H1 (cell line): ENCODE measurements at regions not wholly inside any gene's neighbourhood (a gene's known extent, or its start where the extent isn't known, plus 50 kb on each side); places are given as distances from the start of the nearest gene placed in this dataset.

Source experiments
- CTCF ChIA-PET: fragments of 300-600 bp; sonication (Branson Sonifier 250); formaldehyde crosslinking; loops from one replicate; lab custom pipeline; 2021; ENCODE audit not compliant: partially characterized antibody; lab: Charles Lee
- POLR2A ChIA-PET: fragments of 300-600 bp; sonication (Branson Sonifier 250); formaldehyde crosslinking; loops from one replicate; lab custom pipeline; 2021; ENCODE audit warnings: inconsistent platforms; ENCODE audit not compliant: partially characterized antibody; lab: Charles Lee
- DNase-seq, 2 experiments: peaks; one replicate each; pipeline versions ENCODE4 v3.0.0 to v3.0.0-alpha.2; 2010 to 2022; ENCODE audit warnings: low spot score in 2 of 2, low read depth in 1 of 2, mixed read lengths in 1 of 2
- FAIRE-seq: peaks from 2 replicates; lab custom pipeline; 2011; peaks lifted over from hg19 to GRCh38; lab: Jason Lieb, UNC
- H2AFZ ChIP-seq: 2 replicates; pipeline ENCODE4 v1.8.1; 2012; ENCODE audit warnings: low read length, inconsistent platforms
- H2AK5ac ChIP-seq: 2 replicates; pipeline ENCODE4 v1.6.1; 2013; ENCODE audit warnings: low read depth, low read length
- H2BK120ac ChIP-seq: replicated peaks from 2 replicates; pipeline ENCODE3; 2013; ENCODE audit warnings: low read depth, low read length, inconsistent platforms
- H2BK12ac ChIP-seq: 2 replicates; pipeline ENCODE4 v1.6.1; 2013; ENCODE audit warnings: low read depth, low read length
- H2BK15ac ChIP-seq: 2 replicates; pipeline ENCODE4 v1.6.1; 2013; ENCODE audit warnings: low read length
- H2BK20ac ChIP-seq: 2 replicates; pipeline ENCODE4 v1.6.1; 2013; ENCODE audit warnings: low read length
- H2BK5ac ChIP-seq: 2 replicates; pipeline ENCODE4 v1.6.1; 2013; ENCODE audit warnings: low read depth, low read length
- H3K14ac ChIP-seq: 2 replicates; pipeline ENCODE4 v1.6.1; 2013; ENCODE audit warnings: inconsistent platforms; ENCODE audit not compliant: insufficient read length
- H3K18ac ChIP-seq: 2 replicates; pipeline ENCODE4 v1.6.1; 2013; ENCODE audit warnings: low read length; ENCODE audit errors: extremely low read depth
- H3K23ac ChIP-seq: 2 replicates; pipeline ENCODE4 v1.6.1; 2013; ENCODE audit warnings: inconsistent platforms; ENCODE audit not compliant: insufficient read length
- H3K23me2 ChIP-seq: 2 replicates; pipeline ENCODE4 v1.6.1; 2013; ENCODE audit warnings: low read depth, low read length
- H3K27ac ChIP-seq: 2 replicates; pipeline ENCODE4 v1.6.1; 2011; ENCODE audit warnings: low read depth, low read length, inconsistent platforms
- H3K27me3 ChIP-seq, 4 experiments: replicated peaks in 1 of 4; 1 replicate in 1 of 4; 2 replicates in 3 of 4; pipeline versions ENCODE4 v1.6.1 to v1.8.1; 2011 to 2013; ENCODE audit warnings: low read length in 3 of 4, mild to moderate bottlenecking in 3 of 4, inconsistent platforms in 2 of 4, mixed read lengths in 2 of 4, moderate library complexity in 1 of 4; ENCODE audit not compliant: control insufficient read depth in 3 of 4, insufficient read depth in 3 of 4; ENCODE audit errors: extremely low read depth in 1 of 4
- H3K36me3 ChIP-seq, 4 experiments: 2 replicates each; pipeline versions ENCODE4 v1.6.1 to v1.8.1; 2011 to 2013; ENCODE audit warnings: mild to moderate bottlenecking in 4 of 4, low read length in 3 of 4, moderate library complexity in 2 of 4, control low read depth in 1 of 4, inconsistent platforms in 1 of 4; ENCODE audit not compliant: insufficient read depth in 4 of 4, control insufficient read depth in 2 of 4
- H3K4ac ChIP-seq: replicated peaks from 2 replicates; pipeline ENCODE3; 2013; ENCODE audit warnings: low read length, low read depth, mixed read lengths, inconsistent platforms; ENCODE audit not compliant: insufficient read length
- H3K4me1 ChIP-seq, 4 experiments: replicated peaks in 1 of 4; 1 replicate in 1 of 4; 2 replicates in 3 of 4; pipeline versions ENCODE4 v1.6.1 to v1.8.1; 2011 to 2013; ENCODE audit warnings: low read length in 3 of 4, inconsistent platforms in 2 of 4, mixed read lengths in 1 of 4; ENCODE audit not compliant: insufficient read depth in 4 of 4, control insufficient read depth in 3 of 4
- H3K4me2 ChIP-seq, 2 experiments: 2 replicates each; pipeline versions ENCODE4 v1.6.1 to v1.8.1; 2011 to 2013; ENCODE audit warnings: low read depth in 2 of 2, low read length in 2 of 2, control low read depth in 1 of 2, inconsistent platforms in 1 of 2, mild to moderate bottlenecking in 1 of 2; ENCODE audit not compliant: insufficient read depth in 1 of 2
- H3K4me3 ChIP-seq, 4 experiments: fragments of 200-600, 300-600 bp in 1 of 4; sonication (generic), shearing (Covaris generic), sonication (Bioruptor Twin) in 1 of 4; 2 replicates each; pipeline versions ENCODE4 v1.5.1 to v1.8.1; 2011 to 2016; ENCODE audit warnings: low read length in 4 of 4, low read depth in 3 of 4, control low read depth in 2 of 4, inconsistent platforms in 2 of 4, mild to moderate bottlenecking in 2 of 4, mixed read lengths in 1 of 4, moderate library complexity in 1 of 4; ENCODE audit not compliant: insufficient read depth in 2 of 4; ENCODE audit errors: extremely low read depth in 1 of 4
- H3K56ac ChIP-seq: replicated peaks from 2 replicates; pipeline ENCODE3; 2013; ENCODE audit warnings: low read depth, mild to moderate bottlenecking, mixed read lengths, low read length, inconsistent platforms; ENCODE audit not compliant: insufficient read length
- H3K79me1 ChIP-seq: 2 replicates; pipeline ENCODE4 v1.6.1; 2013; ENCODE audit warnings: low read depth, low read length, control low read depth
- H3K79me2 ChIP-seq, 2 experiments: 2 replicates each; pipeline versions ENCODE4 v1.6.1 to v1.8.1; 2012 to 2013; ENCODE audit warnings: low read length in 2 of 2, mild to moderate bottlenecking in 2 of 2, inconsistent platforms in 1 of 2; ENCODE audit not compliant: insufficient read depth in 2 of 2, control insufficient read depth in 1 of 2
- H3K9ac ChIP-seq, 4 experiments: replicated peaks in 1 of 4; 1 replicate in 1 of 4; 2 replicates in 3 of 4; pipeline versions ENCODE4 v1.6.1 to v1.8.1; 2011 to 2013; ENCODE audit warnings: low read depth in 3 of 4, low read length in 3 of 4, control low read depth in 2 of 4, mild to moderate bottlenecking in 2 of 4, moderate library complexity in 2 of 4, inconsistent platforms in 1 of 4; ENCODE audit errors: extremely low read depth in 1 of 4
- H3K9me3 ChIP-seq, 2 experiments: 2 replicates each; pipeline versions ENCODE4 v1.6.1 to v1.8.1; 2012 to 2013; ENCODE audit warnings: mild to moderate bottlenecking in 2 of 2, moderate library complexity in 2 of 2, control low read depth in 1 of 2, inconsistent platforms in 1 of 2, low read depth in 1 of 2, low read length in 1 of 2, mixed read lengths in 1 of 2; ENCODE audit not compliant: insufficient read depth in 2 of 2
- H4K20me1 ChIP-seq, 2 experiments: replicated peaks in 1 of 2; 2 replicates each; pipeline versions ENCODE3 to v1.8.1; 2011 to 2013; ENCODE audit warnings: inconsistent platforms in 2 of 2, low read length in 2 of 2, mild to moderate bottlenecking in 1 of 2; ENCODE audit not compliant: insufficient read depth in 2 of 2, control insufficient read depth in 1 of 2
- H4K5ac ChIP-seq: 2 replicates; pipeline ENCODE4 v1.6.1; 2013; ENCODE audit warnings: low read length, low read depth, mixed read lengths, inconsistent platforms; ENCODE audit not compliant: insufficient read length
- H4K8ac ChIP-seq: 2 replicates; pipeline ENCODE4 v1.8.0; 2013; ENCODE audit warnings: mild to moderate bottlenecking, moderate library complexity, low read length, inconsistent platforms; ENCODE audit not compliant: insufficient read depth; ENCODE audit errors: extremely low read depth
- H4K91ac ChIP-seq: replicated peaks from 2 replicates; pipeline ENCODE3; 2013; ENCODE audit warnings: low read length, mixed read lengths, inconsistent platforms; ENCODE audit not compliant: insufficient read length
- CHD1 ChIP-seq: IDR thresholded peaks from 2 replicates; pipeline ENCODE4 v1.6.1; 2012; ENCODE audit warnings: low read depth, low read length, improper control_type of control experiment
- CTBP2 ChIP-seq: IDR thresholded peaks from 2 replicates; pipeline ENCODE4 v1.7.0; 2011; ENCODE audit warnings: borderline replicate concordance, mild to moderate bottlenecking, moderate library complexity, mixed read lengths, low read length; ENCODE audit not compliant: insufficient read depth, insufficient read length
- JUND ChIP-seq: IDR thresholded peaks from 2 replicates; pipeline ENCODE4 v1.6.1; 2011; ENCODE audit warnings: mild to moderate bottlenecking, improper control_type of control experiment, low read length
- KDM4A ChIP-seq: IDR thresholded peaks from one replicate; pipeline ENCODE4 v1.7.1; 2012; ENCODE audit warnings: low read depth, mild to moderate bottlenecking, moderate library complexity, low read length, inconsistent platforms; ENCODE audit not compliant: severe bottlenecking
- MAFK ChIP-seq: IDR thresholded peaks from 2 replicates; pipeline ENCODE4 v1.6.1; 2012; ENCODE audit warnings: low read depth, mild to moderate bottlenecking, improper control_type of control experiment, low read length
- POLR2AphosphoS5 ChIP-seq: IDR thresholded peaks from 2 replicates; pipeline ENCODE4 v1.6.1; 2011; ENCODE audit warnings: low read depth, low read length
- RFX5 ChIP-seq: IDR thresholded peaks from 2 replicates; pipeline ENCODE4 v1.6.1; 2011; ENCODE audit warnings: low read depth, low read length, improper control_type of control experiment, borderline replicate concordance
- SAP30 ChIP-seq: fragments of 300-600 bp; sonication (generic); IDR thresholded peaks from 2 replicates; pipeline ENCODE4 v1.7.1; 2012; ENCODE audit warnings: low read length, moderate library complexity, mild to moderate bottlenecking, inconsistent platforms; ENCODE audit not compliant: insufficient read depth, insufficient replicate concordance
- SP2 ChIP-seq: IDR thresholded peaks from 2 replicates; pipeline ENCODE4 v1.6.1; 2012; ENCODE audit warnings: mild to moderate bottlenecking, low read length, inconsistent platforms
- SP4 ChIP-seq: IDR thresholded peaks from 2 replicates; pipeline ENCODE4 v1.6.1; 2012; ENCODE audit warnings: low read length, inconsistent platforms
- WGBS, 2 experiments: shearing (Covaris generic) in 1 of 2; methylation state at CpG; one replicate each; pipeline versions ENCODE4 v1.1.6 to v1.1.7; 2013 to 2015; ENCODE audit warnings: low lambda C conversion rate in 2 of 2, mixed read lengths in 2 of 2, inconsistent platforms in 1 of 2, low coverage in 1 of 2, missing lambda C conversion rate in 1 of 2; ENCODE audit not compliant: insufficient replicate concordance in 2 of 2, insufficient coverage in 1 of 2, insufficient read length in 1 of 2; ENCODE audit errors: extremely low coverage in 1 of 2, missing lambda C conversion rate in 1 of 2; 5-methylcytosine and 5-hydroxymethylcytosine counted together
- TF ChIP-seq, protein P1 (sequence below): IDR thresholded peaks from 2 replicates; pipeline ENCODE4 v1.6.1; 2012; ENCODE audit warnings: low read length, inconsistent platforms

GRCh38 chr12:107894589-107894988 is 120.1 kb downstream of the ASCL4 start:
- ChIA-PET CTCF (interaction anchor here (0.7 to 5.1 kb wide), 5 partner anchors 9 to 215 kb away, joined by 3 to 22 read pairs (median 4); no protein-coding TSS in a partner anchor), POLR2A (no interaction called here)
- Histone ChIP-seq H3K18ac (no peak overlapping the region), H3K36me3 (no peaks in the 10 kb centered on the region), H3K4ac (no peak overlapping the region), H4K5ac (no peak overlapping the region), H3K56ac (no peak overlapping the region), H3K23ac (no peak overlapping the region), H2BK120ac (no peak overlapping the region), H4K91ac (no peak overlapping the region), H2AFZ (no peak overlapping the region), H2BK12ac (no peak overlapping the region), H3K79me1 (no peaks in the 10 kb centered on the region), H3K23me2 (no peaks in the 10 kb centered on the region), H3K14ac (no peak overlapping the region), H2BK5ac (no peak overlapping the region), H2BK20ac (no peak overlapping the region), H3K4me3 (no peak overlapping the region), H3K27ac (no peak overlapping the region), H3K27me3 (no peaks in the 10 kb centered on the region), H3K79me2 (no peaks in the 10 kb centered on the region), H2AK5ac (no peak overlapping the region), H3K4me2 (no peak overlapping the region), H3K4me1 (no peaks in the 10 kb centered on the region), H4K8ac (no peak overlapping the region), H2BK15ac (no peak overlapping the region), H3K9me3 (no peaks in the 10 kb centered on the region), H4K20me1 (no peaks in the 10 kb centered on the region), H3K9ac (no peak overlapping the region)
- 83% methylated on average over 3 of the region's 3 CpGs; no CpG with 5 or more reads in 1 of the 2 experiments for WGBS, 2 experiments
- FAIRE-seq (no peak), DNase-seq (no peak)
- TF ChIP-seq, protein P1, sequence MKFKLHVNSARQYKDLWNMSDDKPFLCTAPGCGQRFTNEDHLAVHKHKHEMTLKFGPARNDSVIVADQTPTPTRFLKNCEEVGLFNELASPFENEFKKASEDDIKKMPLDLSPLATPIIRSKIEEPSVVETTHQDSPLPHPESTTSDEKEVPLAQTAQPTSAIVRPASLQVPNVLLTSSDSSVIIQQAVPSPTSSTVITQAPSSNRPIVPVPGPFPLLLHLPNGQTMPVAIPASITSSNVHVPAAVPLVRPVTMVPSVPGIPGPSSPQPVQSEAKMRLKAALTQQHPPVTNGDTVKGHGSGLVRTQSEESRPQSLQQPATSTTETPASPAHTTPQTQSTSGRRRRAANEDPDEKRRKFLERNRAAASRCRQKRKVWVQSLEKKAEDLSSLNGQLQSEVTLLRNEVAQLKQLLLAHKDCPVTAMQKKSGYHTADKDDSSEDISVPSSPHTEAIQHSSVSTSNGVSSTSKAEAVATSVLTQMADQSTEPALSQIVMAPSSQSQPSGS: no peak
- TF ChIP-seq SP2 (no peak), SAP30 (no peak), CHD1 (no peak), MAFK (no peak), RFX5 (no peak), KDM4A (no peak), POLR2AphosphoS5 (no peak), CTBP2 (no peak), SP4 (no peak), JUND (no peak)
